GM19328 (cell line): ENCODE measurements at regions not wholly inside any gene's neighbourhood (a gene's known extent, or its start where the extent isn't known, plus 50 kb on each side); places are given as distances from the start of the nearest gene placed in this dataset.

Experiments
- ATAC-seq: cut with Tn5 transposase; IDR thresholded peaks from one replicate; pipeline ENCODE4 v1.9.1; 2021; ENCODE audit warnings: mild to moderate bottlenecking, moderate library complexity; ENCODE audit not compliant: unreplicated experiment

DNA sequence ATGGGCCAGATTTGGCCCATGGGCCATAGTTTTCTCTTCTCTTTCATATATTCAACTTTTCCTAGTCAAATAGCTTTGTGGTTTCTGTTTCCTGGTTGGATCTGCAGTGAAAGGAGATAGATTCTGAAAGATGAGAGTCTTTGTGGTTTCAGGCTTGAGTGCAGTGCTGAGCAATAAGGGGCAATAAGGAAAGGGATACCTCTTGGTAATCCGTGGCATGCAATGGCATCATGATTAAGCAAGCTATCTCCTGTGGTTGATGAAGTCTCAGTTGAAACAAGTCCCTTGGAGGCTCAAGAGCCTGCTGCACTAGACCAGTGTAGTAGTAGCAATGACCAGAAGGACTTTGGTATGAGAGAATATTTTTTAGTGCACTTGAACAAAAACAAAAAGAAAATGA, 187.7 kb upstream of the CNTNAP2 start:
- ATAC-seq, result no peak

DNA sequence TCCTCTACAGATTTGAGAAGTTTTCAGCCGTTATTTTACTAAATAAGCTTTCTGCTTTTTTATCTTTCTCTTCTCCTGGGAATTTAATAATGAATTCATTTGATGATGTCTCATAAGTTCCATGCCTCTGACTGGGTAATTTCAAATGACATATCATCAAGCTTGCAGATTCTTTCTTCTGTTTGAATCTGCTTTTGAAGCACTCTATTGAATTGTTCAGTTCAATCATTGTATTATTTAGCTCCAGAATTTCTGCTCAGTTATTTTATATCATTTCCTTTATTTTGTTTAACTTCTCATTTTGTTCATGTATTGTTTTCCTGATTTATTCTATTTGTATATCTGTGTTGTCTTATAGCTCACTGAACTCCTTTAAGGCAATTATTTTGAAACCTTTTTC, 196.9 kb upstream of the CNTNAP2 start:
- ATAC-seq, result no peak

DNA sequence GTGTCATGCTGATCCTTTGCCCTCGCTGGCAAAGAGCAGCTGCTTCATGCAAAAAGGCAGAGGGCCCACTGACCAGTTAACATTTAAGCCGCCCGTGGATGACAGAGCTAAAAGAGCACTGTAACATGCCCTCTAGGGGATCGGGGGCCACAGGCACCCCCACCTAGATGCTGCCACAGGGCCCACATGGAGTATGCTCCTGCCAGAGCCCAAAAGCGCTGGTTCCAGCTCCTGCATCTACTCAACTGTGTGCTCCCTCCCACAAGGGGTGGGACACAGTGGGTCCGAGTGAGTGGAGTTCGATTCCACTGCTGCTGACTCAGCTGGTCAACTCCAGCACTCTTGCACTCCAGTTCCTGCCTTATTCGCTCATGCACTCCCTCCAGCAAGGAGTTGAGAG, 199.8 kb upstream of the CNTNAP2 start:
- ATAC-seq, result no peak

DNA sequence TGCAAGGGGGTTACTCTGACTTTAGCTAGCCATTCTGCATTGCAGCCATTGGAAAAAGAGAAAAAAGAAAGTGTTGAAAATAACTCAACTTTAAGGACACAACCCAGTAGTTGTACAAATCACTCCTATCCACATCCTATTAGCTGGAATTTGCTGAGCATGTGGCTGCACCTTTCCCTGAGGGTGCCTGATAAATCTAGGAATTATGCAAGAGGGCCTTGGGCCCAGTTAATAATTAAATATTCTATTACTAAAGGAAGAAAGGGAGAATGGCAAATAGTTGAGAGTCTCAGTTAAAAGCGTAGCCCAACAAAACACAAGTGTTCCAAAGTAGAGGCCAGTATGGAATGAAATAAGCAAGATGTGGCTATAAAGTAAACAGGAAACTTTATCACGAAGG, 200.9 kb upstream of the CNTNAP2 start:
- ATAC-seq, result no peak

DNA sequence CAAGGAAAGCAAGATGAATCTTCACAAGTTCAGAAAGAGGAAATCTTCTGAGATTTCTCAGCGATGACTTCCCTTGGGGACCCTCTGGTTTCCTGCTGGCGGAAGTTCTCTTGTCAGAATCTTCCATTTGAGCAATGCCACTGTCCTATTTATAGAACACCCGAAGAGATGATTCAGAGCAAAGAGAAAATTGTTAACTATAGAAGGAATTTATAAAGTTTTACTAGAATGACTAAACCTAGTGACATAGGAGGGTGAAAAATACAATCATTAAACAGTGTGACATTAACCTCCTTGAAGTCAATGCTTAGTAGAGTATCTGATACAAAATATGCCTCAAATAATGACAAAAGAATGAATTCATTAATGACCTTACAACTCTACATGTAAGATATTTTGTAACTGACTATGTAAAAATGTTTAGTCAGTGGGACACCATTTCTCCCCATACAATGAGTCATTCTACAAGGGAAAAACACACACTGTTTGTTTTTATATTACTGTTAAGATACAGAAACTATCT, 206.5 kb upstream of the CNTNAP2 start:
- ATAC-seq, result peak; percentile 69

DNA sequence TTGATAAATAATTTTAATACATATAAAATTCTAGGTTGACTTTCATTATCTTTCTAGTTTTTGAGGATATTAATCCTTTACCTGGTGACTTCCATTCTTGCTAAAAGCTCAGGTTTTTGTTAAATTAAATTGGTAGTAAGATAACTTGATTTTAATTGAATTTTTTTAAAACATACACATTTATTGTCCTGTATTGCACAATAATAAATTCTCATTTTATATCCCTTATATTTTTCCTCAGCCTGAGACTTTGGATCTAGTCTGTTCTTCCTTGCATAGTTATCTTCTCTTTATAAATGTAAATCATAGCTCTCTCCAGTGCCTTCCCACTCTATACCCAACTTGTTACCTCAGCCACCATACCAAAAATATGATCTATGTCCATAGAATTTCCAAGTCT, 212.9 kb upstream of the CNTNAP2 start:
- no peak for ATAC-seq

DNA sequence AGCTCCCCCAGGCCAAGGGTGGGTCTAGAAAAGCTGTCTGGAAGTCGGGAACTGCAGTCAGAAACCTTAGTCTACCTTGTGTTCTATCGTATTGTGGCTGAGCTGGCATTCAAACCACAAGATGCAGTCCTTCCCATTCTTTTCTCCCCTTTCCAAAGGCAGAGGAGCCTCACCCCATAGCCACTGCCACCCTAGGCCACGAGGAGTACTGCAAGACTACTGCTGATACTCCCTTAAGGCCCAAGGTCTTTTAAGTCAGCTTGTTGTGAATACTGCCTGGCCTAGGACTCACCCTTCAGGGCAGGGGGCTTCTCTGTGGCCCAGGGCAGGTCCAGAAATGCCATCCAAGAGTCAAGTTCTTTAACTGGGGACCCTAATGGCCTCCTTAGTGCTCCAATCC, 214.5 kb upstream of the CNTNAP2 start:
- ATAC-seq, result no peak

DNA sequence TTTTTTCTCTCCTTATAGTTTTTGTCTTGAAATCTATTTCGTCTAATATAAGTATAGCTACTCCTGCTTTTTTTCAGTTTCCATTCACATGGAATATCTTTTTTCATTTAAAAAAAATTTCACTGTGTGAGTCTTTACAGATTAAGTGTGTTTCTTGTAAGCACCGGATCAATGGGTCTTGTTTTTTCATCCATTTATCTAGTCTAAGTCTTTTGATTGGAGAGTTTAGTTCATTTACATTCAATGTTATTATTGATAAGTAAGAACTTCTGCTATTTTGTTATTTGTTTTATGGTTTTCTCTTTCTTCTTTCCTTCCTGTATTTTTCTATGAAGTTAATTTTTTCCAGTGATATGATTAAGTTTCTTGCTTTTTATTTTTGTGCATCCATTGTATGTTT, 216.7 kb upstream of the CNTNAP2 start:
- no peak for ATAC-seq

DNA sequence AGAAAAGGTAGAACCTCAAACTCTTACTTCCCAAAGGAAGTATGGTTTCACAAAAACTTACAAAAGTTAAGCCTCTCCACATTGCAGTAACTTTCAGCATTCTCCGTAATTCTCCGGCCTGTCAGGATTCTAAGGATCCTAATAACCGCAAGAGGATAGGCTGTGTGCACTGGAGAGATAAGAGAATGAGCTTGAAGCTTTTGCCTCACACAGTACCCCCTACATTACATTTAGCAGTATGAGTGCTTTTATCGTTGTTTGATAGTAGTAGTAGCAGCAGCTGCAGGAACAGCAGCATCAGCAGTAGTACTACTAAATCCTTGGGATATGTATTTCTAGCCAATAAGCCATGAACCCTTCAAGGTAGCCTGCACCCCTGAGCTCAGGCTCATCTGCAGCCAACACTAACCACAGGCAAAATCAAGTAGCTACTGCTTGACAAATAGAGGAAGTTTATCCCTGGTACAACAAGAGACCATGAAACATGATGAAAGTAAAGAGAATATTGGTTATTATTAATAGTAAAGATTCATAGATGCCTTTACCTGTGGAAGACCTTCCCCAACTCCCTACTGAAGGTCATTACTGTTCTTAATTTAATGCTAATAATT, 222.6 kb upstream of the CNTNAP2 start:
- no peak for ATAC-seq

DNA sequence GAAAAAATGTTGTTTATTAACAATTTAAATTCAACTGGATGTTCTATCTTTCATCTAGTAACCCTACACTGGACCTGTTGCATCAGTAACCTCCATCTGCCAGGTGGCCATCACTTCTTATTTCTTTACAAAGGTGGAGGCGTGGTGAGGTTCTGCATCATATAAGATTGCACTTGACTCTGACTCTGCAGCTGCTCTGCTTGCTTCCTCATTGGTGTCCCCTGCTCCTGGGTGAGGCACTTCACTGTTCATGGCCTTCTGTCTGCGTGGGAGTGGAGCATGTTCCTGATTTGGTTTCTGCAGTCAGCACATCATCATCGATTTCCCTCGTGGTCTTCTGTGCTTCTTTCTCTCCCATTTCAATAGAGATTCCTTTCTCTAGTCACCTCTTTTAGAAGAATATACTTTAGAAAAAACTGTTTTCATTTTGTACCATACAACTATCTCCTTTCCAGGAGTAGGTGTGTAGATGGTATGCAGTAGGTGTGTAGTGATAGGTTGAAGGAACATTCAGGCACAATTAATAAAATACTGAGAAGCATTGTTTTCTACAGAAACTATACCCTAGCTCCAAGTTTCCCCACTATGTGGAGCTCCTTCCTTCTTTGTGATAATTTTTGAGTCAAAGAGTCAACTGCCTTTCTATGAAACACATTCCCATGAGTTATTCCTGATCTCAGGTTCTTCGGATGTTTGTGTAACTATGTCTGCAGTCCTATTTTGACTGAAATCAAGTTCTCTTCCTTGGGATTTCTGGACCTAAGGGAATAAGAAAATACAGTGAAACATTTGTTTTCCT, 231.7 kb upstream of the CNTNAP2 start:
- no peak for ATAC-seq

DNA sequence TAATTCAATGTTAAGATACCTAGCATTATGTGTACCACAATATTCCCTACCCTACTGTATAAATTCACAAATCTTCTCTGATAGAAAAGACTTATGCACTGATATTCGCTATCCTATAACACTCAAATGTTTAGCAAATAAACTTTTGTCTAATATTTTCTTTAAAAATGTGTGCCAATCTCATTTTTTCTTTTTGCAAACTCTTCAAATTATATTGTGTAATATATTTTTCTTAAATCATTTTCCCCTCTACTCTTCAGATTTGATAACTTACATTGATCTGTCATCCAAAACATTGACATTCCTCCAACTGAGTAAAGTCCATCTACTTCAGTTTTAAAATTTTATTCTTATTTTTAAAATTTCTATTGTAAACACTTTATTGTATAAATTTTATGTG, 240.2 kb upstream of the CNTNAP2 start:
- no peak for ATAC-seq

DNA sequence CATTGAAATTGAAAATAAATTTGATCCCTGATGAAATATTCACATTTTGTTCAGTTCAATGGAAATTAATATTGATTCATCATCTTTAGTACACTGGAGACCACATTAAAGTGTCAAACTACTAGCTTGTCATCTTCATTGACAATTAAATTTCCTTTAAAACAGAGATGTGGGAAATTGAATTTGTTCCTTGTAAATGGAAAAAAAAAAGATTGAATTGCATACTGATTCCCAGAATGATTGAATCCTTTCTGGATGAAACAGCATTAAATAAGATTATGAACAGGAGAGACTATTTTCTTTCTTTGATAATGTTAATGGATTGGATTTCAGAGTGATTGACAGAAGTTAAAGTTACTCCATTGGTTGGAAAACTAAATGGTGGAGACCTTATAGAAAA, 241.3 kb upstream of the CNTNAP2 start:
- no peak for ATAC-seq

DNA sequence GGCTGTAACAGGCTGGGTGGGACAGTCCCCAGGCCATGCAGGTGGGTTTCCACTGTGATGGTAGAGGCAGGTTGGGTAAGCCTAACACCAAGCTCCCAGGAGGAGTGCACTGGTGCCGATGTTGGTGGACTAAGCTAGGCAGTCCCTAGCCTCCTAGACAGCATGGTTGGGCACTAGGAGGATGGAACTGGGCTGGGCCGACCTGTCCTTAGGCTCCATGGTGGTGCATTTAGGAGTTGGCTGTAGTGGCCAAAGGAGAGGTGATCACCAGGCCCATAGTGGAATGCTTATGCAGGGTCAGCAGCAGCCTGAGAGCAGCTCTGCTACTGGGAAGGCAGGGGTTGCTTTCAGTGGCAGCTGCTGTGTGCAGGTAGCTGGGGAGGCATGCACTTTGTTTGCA, 247.7 kb upstream of the CNTNAP2 start:
- ATAC-seq, result no peak

DNA sequence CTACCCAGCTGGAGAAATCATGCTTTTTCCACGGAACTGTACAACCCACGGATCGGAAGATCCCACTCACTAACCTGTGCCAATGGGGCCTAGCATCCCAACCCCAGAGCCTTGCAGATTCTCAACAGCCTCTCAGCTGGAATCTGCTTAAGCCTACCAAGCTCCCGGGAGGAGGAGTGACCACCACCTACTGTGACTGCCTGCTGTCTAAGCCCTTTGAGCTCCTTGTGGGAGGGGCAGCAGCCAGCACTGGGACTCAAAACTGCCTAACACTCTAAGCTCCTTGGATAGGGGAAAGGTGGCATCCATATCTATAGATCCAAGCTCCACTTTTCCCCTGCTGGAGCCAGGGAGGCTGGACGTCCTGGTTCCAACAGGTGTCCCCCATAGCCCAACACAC, 254.4 kb upstream of the CNTNAP2 start:
- no peak for ATAC-seq

DNA sequence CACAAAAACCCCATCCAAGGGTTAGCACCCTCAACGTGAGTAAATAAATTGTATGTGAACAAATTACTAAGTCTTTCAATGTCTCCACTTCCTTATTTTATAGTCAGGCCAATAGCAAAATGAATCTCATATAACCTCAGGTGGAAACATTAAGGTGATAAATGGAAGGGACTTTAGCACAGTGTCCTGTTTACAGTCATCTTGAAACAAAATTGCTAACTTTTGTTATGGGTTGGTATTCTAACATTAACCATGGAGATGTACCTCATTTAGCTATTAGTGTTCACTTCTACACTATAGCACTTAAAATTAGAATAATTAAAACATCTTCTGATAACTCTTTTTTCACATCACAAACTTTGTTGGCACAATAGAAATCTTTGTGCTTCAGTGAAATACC, 255.8 kb upstream of the CNTNAP2 start:
- ATAC-seq, result no peak

DNA sequence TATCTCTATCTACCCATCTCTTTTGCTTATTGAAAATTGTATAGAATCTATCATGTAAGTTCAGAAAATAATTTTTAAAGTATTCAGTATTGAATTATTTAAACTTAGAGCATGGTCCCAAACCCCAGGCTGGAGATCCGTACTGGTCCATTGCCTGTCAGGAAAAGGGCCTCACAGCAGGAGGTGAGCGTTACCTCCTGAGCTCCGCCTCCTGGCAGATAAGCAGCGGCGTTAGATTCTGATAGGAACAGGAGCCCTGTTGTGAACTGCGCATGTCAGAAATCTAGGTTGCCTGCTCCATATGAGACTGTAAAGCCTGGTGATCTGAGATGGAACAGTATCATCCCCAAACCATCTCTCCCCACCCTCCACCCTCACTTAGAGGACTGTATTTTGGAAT, 266.0 kb upstream of the CNTNAP2 start:
- no peak for ATAC-seq

DNA sequence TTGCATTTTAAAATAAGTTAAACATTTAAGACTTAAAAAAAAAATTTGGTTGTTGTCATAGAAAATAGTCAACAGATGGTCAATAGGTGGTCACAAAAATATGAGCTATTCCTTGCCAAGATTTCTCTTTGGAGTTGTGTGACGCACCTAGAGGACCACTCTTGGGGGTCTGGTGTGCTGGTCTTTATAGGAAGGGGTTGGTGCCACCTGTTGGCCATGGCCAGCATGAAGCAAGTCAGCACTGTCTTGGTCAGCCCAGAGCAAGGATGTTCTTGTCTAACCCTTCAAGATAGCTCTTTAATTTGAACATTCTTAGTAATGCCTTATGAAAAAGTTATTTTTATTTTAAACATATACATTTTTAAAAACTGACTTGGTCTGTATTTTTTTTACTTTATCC, 267.9 kb upstream of the CNTNAP2 start:
- ATAC-seq, result no peak

DNA sequence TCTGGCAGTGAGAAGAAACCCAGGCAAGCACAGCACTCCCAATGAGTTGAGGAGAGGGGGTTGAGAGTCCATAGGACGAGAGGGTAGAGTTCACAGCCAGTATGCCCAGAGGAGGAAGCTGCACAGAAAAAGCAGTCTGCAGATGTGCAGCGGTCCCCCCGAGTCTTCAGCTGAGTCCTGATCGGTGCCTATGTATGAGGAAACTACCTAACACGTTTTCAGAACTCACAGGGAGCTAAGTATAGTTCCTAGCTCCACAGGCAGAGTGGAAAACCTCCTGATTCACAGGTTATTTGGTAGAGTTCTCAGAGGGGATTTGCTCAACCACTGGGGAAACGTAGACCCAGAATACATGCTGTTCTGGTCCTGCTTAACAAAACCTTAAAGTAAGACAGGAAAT, 271.3 kb upstream of the CNTNAP2 start:
- no peak for ATAC-seq

DNA sequence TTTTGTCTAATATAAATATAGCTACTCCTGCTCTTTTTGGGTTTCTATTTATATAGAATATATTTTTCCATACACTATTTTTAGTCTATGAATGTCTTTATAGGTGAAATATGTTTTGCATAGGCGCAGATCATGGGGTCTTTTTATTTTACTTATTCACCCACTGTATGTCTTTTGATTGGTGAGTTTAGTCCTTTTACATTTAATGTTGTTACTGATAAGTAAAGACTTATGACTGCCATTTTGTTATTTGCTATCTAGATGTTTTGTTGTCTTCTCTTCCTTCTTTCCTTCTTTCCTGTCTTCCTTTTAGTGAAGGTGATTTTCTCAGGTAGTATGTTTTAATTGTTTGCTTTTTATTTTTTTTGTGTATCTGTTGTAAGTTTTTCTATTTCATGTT, 276.8 kb upstream of the CNTNAP2 start:
- no peak for ATAC-seq

DNA sequence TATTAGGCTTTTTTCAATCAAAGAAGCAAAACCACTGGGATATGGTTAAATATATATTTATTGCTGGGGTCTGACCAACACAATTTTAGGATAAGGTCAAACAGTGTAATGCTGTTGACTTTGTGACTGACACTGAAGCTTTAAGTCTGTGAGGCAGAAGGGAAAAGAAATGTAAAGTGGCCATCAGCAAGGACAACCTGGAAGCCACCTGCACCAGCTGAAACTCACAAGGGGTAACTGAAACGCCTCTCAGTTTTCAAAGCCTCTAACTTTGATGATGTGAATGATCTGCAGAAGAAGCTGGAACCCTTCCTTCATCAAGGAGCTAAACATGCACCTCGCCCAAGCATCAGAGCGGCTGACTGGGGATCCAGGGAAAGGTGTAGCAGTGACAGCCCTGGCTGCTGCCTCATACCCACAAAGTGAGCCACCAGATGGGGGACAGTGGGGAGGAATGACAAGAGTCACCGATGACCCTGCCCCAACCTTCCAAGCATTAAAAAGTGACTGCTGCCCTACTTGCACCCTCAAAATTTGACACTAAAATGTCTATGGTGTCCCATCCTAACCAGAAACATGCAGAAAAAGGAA, 284.9 kb upstream of the CNTNAP2 start:
- ATAC-seq, result no peak

DNA sequence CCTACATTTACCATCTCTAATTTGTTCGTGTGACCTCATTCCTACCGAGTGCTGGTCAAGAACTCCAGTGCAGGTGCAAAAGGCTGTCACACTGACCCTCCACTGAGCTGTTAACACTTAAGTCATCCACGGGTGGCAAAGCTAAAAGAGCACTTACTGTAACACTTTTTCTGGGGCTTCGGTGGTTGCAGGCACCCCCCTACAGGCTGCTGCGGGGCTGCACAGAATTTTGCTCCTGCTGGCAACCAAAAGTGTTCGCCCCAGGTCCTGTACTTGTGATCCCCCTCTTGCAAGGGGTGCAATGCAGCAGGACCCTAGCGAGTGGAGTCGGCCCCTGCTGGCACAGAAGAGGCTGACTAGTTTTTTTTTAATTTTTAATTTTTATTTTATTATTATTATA, 298.9 kb upstream of the CNTNAP2 start:
- ATAC-seq, result no peak

DNA sequence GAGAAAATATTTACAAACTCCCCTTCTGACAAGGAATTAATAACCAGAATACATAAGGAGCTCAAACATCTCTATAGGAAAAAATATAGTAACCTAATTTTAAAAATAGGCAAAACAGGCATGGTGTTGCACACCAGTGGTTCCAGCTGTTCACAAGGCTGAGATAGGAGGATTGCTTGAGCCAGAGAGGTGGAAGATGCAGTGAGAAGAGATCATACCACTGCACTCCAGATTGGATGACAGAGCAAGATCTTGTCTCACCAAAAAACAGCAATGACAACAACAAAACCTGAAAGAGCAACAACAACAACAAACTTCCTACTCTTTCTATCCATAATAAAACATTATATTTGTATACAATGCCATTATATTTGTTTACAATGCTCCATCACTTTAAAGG, 304.4 kb upstream of the CNTNAP2 start:
- no peak for ATAC-seq
